Osteocyte (in vitro differentiated cells): ENCODE measurements at regions not wholly inside any gene's neighbourhood (a gene's known extent, or its start where the extent isn't known, plus 50 kb on each side); places are given as distances from the start of the nearest gene placed in this dataset.

Experiments
- DNase-seq: peaks from one replicate; pipeline ENCODE4 v3.0.0; 2021; ENCODE audit warnings: mixed read lengths; ENCODE audit not compliant: unreplicated experiment; ENCODE audit errors: extremely low spot score
- H3K27ac Mint-ChIP-seq: one replicate; pipeline ENCODE4 v1.8.0; 2021; ENCODE audit warnings: mild to moderate bottlenecking, mixed read lengths; ENCODE audit not compliant: unreplicated experiment
- H3K27me3 Mint-ChIP-seq: one replicate; pipeline ENCODE4 v1.8.0; 2021; ENCODE audit warnings: mixed read lengths; ENCODE audit not compliant: unreplicated experiment
- H3K36me3 Mint-ChIP-seq: one replicate; pipeline ENCODE4 v1.8.0; 2021; ENCODE audit warnings: mixed read lengths; ENCODE audit not compliant: unreplicated experiment
- H3K4me1 Mint-ChIP-seq: one replicate; pipeline ENCODE4 v1.8.0; 2021; ENCODE audit warnings: mixed read lengths; ENCODE audit not compliant: unreplicated experiment
- H3K4me3 Mint-ChIP-seq: one replicate; pipeline ENCODE4 v1.8.0; 2021; ENCODE audit warnings: mild to moderate bottlenecking, moderate library complexity, mixed read lengths; ENCODE audit not compliant: unreplicated experiment
- H3K9me3 Mint-ChIP-seq: one replicate; pipeline ENCODE4 v1.8.0; 2021; ENCODE audit warnings: mixed read lengths; ENCODE audit not compliant: unreplicated experiment
- TF ChIP-seq, protein P1 (sequence below): fragments of 200-600 bp; sonication (generic); IDR thresholded peaks from 2 replicates; pipeline ENCODE4 v1.5.0; 2021; ENCODE audit warnings: antibody characterized with exemption, mild to moderate bottlenecking, moderate library complexity

DNA sequence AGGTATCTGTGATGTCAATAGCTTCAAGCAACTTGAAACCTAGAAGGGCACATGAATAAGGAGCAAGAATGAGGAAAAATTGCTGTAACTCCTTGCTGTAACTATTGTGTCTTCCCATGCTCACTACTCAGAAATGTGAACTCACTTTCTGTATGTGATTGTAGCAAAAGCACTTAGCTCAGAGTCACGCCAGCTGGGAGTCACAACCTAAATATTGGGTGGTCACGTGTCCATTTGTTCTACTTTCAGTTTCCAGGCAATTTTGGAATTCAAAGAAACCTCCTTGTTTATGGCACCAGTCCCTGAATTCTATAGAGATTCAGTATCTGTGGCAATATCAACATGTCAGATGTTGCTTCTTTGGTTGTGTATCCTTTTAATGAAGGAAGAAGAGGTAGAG is 241.6 kb upstream of the AZI2 start:
- DNase-seq, result no peak
- H3K36me3 Mint-ChIP-seq, result no peaks in the 10 kb centered on the region
- peaks cover 13% of the 10 kb centered on the region for H3K27me3 Mint-ChIP-seq
- TF ChIP-seq, protein P1, sequence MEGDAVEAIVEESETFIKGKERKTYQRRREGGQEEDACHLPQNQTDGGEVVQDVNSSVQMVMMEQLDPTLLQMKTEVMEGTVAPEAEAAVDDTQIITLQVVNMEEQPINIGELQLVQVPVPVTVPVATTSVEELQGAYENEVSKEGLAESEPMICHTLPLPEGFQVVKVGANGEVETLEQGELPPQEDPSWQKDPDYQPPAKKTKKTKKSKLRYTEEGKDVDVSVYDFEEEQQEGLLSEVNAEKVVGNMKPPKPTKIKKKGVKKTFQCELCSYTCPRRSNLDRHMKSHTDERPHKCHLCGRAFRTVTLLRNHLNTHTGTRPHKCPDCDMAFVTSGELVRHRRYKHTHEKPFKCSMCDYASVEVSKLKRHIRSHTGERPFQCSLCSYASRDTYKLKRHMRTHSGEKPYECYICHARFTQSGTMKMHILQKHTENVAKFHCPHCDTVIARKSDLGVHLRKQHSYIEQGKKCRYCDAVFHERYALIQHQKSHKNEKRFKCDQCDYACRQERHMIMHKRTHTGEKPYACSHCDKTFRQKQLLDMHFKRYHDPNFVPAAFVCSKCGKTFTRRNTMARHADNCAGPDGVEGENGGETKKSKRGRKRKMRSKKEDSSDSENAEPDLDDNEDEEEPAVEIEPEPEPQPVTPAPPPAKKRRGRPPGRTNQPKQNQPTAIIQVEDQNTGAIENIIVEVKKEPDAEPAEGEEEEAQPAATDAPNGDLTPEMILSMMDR, result no peak
- no peak overlapping the region for H3K4me3 Mint-ChIP-seq
- H3K9me3 Mint-ChIP-seq, result no peaks in the 10 kb centered on the region
- H3K4me1 Mint-ChIP-seq, result no peaks in the 10 kb centered on the region
- no peak overlapping the region for H3K27ac Mint-ChIP-seq

DNA sequence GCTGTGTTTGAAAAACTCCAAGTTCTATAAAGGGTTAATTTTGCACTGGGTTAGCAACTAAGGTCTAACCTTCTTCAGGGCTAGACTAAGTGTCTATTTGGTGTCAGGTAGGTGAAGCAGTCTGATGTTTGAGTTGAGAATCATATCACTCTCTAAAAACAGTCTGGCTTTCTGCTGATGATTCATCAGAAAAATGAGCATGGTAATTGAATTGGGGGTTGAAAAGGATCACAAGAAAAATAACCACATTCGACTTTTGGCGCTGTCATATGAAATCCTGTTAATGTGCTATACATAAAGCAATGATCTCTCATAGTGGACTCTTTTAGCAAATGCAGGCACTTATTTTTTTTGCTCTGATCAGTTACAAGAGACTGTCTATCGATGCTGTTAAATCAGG is 242.2 kb upstream of the AZI2 start:
- Mint-ChIP-seq H3K9me3 (no peaks in the 10 kb centered on the region), H3K4me3 (no peak overlapping the region), H3K4me1 (no peaks in the 10 kb centered on the region), H3K27ac (no peak overlapping the region), H3K27me3 (peaks cover 11% of the 10 kb centered on the region), H3K36me3 (no peaks in the 10 kb centered on the region)
- DNase-seq, result no peak
- TF ChIP-seq, protein P1, result no peak

DNA sequence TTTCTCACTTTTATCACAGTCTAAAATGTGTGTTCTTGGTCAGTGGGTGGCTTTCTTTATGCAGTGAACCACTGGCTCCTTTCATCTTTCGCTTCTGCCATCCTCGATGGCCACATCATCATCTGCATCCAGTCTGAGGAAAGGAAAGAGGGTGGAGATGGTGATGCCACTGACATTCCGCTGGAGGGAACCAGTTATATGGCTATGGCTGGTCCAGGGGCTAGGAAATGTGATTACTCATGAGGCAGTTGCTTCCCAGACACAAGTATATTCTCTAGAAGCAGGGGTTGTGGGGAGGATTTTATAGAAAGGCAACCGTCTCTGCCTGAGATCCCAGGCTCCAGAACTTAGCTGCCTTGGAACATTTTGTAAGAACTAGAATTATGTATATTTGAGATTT is 246.7 kb upstream of the AZI2 start:
- no peaks in the 10 kb centered on the region for H3K4me1 Mint-ChIP-seq
- H3K9me3 Mint-ChIP-seq, result no peaks in the 10 kb centered on the region

DNA sequence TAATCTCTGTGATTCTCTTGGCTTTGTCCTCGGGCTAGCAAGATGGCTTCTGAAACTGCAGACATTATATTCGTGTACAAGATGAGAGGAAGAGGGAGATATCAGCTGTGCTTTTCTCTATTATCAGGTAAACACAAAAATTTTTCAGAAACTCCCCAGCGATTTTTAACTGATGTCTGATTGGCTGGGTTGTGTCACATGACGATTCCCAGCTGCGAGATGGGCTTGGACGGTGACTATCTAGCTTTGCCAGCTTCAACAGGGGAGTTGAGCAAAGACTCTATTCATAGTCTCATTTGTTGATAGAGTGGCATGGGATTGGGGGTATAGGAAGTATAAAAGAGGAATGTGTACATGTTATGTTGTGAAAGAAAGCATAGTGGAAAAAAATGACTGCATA is 248.8 kb upstream of the AZI2 start:
- Mint-ChIP-seq H3K36me3 (no peaks in the 10 kb centered on the region), H3K4me3 (no peak overlapping the region), H3K4me1 (no peaks in the 10 kb centered on the region), H3K27me3 (peaks cover 9% of the 10 kb centered on the region), H3K9me3 (no peaks in the 10 kb centered on the region), H3K27ac (no peak overlapping the region)
- no peak for DNase-seq
- TF ChIP-seq, protein P1, result no peak

More for the DNA sequence above, 246.7 kb upstream of the AZI2 start:
- Mint-ChIP-seq H3K27me3 (peaks cover 16% of the 10 kb centered on the region), H3K27ac (no peak overlapping the region), H3K36me3 (no peaks in the 10 kb centered on the region), H3K4me3 (no peak overlapping the region)
- TF ChIP-seq, protein P1, result no peak
- DNase-seq, result no peak

DNA sequence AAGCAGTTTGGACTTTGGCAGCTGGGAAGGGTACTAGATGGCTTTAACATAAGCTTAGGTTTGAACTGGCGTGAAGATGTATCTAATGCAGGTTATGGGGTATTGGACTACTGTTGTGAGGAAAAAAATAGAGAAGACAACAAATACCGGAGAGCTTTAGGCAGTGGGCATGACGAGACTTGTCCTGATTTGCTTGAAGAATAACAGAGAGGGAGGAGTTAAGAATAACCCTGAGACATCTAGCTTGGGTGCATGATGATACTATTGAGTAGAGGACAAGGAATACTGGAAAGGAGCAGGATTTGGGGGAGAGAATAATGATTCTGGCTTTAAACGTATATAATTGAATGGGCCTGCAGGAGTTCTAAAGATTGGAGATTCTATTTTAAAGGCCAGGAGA is 249.5 kb upstream of the AZI2 start:
- Mint-ChIP-seq H3K4me3 (no peak overlapping the region), H3K36me3 (no peaks in the 10 kb centered on the region), H3K4me1 (no peaks in the 10 kb centered on the region), H3K27me3 (peaks cover 9% of the 10 kb centered on the region), H3K27ac (no peak overlapping the region), H3K9me3 (no peaks in the 10 kb centered on the region)
- no peak for DNase-seq
- TF ChIP-seq, protein P1, result no peak
